ENCODE measurements at regions not wholly inside any gene's neighbourhood (a gene's known extent, or its start where the extent isn't known, plus 50 kb on each side); places are given as distances from the start of the nearest gene placed in this dataset.

GRCh38 chr9:119043996-119044395 is 325.2 kb downstream of the BRINP1 start:
- no peak for DNase-seq

DNA sequence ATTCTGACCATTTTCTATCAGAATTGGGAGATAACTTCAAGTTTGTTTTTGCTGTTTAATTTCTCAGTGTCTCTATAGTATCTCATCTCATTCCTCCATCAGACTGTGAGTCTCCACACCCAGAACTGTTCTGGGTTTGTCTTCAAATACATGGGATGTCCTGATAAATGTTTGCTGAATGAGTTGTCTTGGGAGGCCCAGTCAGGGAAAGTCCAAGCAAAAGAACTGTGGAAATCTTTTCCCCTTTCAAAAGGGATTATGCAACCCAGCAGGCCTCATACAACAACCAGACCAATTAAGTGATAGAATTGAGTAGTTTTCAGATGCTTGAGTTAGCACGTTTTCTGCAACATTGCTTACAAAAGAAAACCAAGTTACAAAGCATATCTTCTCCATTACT is 324.4 kb downstream of the BRINP1 start:
- no peak for DNase-seq

DNA sequence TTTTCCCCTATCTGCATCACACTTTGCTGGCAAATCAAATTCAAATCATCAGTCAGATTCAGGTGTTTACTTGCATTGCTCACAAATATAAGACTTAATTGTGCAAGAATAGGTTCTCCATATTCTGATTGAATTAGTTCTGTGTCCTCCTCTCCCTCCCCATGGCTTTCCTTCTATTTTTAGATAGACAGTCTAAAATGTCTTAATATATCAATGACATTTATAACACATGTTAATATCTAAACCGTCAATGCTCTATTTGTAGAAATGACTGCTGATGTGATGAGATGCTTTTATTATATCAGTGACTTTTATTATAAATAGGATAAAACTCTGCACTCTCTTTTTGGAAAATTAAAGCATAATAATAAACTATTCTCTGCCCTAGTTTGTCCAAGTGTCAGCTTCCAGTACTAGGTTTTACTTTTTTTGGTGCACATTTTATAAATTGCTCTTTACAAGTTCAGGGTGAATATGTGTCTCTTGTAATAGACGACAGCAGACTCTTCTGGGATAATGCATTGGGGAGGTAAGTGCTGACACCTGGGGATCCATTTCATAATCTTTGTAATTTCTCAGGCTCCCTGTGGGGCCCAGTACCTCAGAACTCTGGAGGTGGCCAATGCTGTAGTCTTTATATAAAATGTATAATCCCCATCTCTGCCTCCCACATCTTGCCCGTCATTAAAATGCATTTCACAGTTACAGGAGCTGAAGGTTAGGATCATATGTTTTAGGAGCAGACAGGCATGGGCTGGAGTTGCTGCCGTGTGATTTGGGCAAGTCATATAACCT is 321.5 kb downstream of the BRINP1 start:
- no peak for DNase-seq

DNA sequence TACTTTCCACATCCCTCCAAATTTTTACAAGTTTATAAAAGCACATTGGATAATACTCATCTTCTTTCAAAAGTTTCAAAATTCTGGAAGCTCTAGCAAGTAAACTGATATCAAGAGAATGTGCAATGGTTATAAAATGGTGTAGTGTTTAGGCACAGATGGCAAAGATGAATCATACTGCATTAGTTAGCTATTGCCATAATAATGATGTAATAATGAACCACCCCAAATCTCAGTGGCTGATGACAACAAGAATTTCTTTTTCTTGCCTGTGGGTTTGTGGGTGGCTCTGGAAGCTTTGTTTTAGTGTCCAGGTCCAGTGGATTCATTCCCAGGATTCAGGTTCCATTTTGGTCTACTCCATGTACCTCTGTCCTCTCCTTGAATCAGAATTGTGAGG is 319.0 kb downstream of the BRINP1 start:
- no peak for DNase-seq

DNA sequence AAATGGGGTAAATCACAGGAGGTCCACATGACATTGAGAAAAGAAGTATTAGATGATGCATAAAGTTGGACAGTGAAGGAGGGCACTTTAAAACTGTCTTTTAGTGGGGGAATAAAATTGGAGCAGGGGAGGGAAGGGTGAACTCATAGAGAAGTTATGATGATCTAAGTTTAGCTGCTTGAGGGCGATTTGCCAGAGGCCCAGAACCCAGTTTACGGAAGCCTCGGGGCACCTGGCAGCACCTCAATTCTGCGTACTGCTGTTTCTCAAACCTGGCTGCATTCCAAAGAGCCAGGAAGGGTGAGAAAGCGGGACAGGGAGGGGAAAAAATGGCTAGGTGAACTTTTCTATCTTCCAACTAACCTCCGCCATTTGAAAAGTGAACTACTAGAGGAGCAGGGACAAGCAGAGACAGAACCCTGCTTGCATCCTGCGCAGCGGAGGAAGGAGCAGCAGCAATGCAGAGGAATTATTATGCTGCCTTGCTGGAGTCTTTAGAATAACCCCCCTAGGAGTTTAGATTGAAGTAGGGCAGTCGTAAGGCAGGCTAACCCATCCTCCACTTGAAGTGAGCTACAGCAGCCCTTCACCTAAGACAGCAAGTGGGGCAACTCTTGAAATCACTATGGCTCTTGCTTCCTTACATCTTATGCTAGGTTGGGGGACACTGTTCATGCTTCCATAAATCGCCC is 316.8 kb downstream of the BRINP1 start:
- no peak for DNase-seq

GRCh38 chr9:119053070-119053469 is 316.2 kb downstream of the BRINP1 start:
- no peak for DNase-seq

DNA sequence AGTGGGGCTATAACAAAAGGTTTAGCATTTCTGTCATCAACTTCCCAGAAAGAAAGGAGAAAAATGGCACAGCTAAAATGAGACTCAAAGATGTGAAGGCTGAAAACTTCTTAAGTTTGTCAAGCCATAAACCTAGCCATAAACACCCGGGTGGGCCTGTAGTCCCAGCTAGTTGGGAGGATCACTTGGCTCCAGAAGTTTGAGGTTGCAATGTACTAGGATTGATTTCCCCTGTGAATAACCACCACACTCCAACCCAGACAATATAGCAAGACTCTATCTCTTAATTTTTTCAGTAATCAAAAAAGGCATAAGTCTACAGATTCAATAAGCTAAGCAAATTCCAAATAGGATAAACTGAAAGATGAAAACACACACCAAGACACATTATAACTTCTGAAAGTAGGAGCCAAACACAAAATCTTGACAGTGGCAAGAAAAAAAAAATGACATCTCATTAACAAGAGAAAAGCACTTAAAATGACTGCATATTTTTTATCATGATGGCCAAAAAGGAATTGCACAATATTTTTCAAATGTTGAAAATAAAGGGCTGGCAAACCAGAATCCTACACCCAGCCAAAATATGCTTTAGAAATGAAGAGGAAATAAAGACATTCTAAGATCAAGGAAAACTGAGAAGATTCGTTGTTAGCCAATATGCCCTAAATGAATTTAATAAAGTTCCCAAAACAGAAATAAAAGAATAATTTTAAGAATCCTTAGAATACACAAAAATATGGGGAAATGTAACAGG is 308.4 kb downstream of the BRINP1 start:
- DNase-seq = no peak

DNA sequence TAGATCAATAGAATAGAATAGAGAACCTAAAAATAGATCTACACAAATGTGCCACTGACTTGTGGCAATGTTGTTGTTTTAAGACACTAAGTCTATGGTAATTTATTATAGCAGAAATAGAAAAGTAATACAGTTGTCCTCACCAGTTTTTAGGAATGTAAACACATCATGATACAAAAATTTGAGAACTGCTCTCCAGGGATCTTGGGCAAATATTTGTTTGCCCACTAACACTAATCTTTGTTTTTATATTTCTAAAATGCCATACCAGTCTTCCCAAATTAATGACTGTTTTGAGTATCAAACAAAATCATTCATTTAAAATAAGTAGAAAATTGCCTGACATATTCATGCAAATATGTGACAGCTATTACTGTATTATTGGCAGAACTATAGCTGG is 297.6 kb downstream of the BRINP1 start:
- no peak for DNase-seq

- no peak for DNase-seq
These were observed 295.2 kb downstream of the BRINP1 start for GRCh38 chr9:119074017-119074416.

GRCh38 chr9:119078015-119078414 is 291.2 kb downstream of the BRINP1 start:
- no peak for DNase-seq

GRCh38 chr9:119083673-119084072 is 285.6 kb downstream of the BRINP1 start:
- DNase-seq = no peak

GRCh38 chr9:119086590-119086989 is 282.6 kb downstream of the BRINP1 start:
- DNase-seq = no peak

DNA sequence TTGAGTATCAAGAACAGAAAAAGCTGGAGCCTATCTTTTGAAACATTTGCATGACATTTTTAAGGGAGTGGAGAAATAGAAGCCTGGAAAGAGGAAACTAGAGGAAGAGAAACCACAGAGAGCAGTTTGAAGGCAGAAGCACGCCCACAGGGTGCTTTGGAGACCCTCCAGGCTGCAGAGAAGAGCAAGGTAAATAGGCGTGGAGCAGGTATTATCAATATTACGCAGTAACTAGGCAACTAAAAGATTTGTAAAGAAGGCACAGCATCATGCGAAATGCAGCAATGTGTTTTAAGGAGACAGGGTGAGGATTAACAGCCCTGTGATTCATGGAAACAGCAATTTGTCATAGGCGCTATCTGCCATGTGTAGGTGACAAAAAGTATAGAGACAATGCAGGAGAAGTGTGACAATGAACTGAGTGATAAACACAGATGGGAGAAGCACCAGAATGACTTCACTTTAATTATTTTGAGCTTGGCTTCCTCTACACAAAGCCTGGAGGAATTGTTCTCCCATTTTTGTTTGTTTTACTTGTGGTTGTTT is 281.2 kb downstream of the BRINP1 start:
- DNase-seq = no peak

- DNase-seq = no peak
These were observed 278.2 kb downstream of the BRINP1 start for GRCh38 chr9:119091074-119091473.

GRCh38 chr9:119092125-119092524 is 277.1 kb downstream of the BRINP1 start:
- DNase-seq = no peak

- no peak for DNase-seq
These were observed 275.1 kb downstream of the BRINP1 start for GRCh38 chr9:119094086-119094485.

DNA sequence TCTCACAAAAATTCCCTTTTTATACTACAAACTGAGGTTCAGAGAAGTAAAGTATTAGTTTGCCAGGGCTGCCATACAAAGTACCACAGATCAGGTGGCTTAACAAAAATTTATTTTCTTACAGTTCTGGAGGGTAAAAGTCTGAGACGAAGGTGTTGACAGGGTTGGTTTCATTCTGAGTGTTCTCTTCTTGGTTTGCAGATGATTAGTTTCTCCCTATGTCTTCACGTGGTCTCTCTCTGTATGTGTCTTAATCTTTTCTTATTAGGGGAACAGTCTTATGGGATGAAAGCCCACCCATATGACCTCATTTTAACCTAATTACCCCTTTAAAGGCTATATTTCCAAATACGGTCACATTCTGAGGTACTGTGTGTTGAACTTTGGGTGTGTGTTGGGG is 274.2 kb downstream of the BRINP1 start:
- DNase-seq = no peak

DNA sequence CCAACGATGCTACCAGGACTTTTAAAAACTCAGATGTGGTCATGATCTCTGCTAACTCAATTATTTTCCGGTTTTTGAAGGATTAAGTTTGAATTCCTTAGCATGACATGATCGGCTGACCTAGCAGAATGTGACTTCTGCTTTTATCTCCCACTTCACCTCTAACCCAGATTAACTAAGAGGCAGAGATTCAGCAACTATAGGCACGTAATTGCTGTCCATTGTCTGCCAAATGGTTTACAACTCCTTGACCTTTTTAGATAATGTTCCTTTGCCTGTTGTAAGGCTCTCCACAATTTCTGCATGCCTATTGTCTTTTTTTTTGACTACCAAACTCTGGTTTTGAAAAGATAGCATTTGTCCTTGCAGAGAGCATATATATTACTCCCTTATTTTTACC is 268.2 kb downstream of the BRINP1 start:
- DNase-seq = no peak

GRCh38 chr9:119114681-119115080 is 254.6 kb downstream of the BRINP1 start:
- no peak for DNase-seq

Data from left hindlimb (tissue), 1 donor.